Activated T-cell treated with anti-CD3 and anti-CD28 coated beads, Interleukin-2, amount 50 U/mL, for 48 hours (primary cell): ENCODE measurements at regions not wholly inside any gene's neighbourhood (a gene's known extent, or its start where the extent isn't known, plus 50 kb on each side); places are given as distances from the start of the nearest gene placed in this dataset.

ENCODE experiments used
- DNase-seq, 2 experiments: peaks; one replicate each; pipeline ENCODE4 v3.0.0-alpha.2; 2020

DNA sequence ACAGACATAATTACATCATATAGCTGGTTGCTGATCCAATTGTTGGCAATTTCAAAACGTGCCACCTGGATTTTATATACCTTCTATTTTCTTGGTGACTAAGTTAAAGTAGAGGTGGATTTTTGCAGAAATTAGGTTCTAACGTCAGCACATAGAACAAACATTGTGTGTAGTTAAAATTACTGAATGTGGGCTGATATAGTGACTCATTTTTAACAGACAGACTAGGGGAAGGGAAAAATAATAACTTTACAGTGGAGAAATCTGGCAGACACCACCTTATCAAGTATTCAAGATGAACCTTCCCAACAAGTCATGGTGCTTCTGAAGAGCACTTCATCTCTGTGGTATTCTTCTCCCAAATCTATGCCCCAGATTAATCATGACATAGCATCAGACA lies 134.5 kb downstream of the UCHL1 start:
- DNase-seq, result no peak

GRCh38 chr4:41394481-41394894 lies 137.8 kb downstream of the UCHL1 start:
- DNase-seq, result no peak

GRCh38 chr4:41396214-41396613 lies 139.5 kb downstream of the UCHL1 start:
- DNase-seq, result no peak

DNA sequence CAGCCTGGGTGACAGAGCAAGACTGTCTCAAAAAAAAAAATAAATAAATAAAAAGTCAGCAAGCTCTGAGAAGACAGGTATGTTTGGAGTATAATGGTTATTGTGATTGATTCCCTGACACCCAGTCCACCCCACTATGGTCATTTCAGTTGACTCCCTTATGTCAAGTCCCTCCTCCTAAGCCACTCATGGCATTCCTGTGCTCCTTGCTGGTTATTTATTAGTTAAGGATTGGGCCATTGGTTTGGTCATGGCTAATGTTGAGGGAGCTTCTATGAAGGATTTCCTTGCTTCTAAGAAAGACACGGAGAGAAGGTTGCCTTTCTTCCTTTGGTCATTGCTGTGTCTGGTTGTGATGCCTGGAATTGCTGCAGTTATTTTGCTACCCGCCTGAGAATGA lies 140.1 kb downstream of the UCHL1 start:
- no peak for DNase-seq

DNA sequence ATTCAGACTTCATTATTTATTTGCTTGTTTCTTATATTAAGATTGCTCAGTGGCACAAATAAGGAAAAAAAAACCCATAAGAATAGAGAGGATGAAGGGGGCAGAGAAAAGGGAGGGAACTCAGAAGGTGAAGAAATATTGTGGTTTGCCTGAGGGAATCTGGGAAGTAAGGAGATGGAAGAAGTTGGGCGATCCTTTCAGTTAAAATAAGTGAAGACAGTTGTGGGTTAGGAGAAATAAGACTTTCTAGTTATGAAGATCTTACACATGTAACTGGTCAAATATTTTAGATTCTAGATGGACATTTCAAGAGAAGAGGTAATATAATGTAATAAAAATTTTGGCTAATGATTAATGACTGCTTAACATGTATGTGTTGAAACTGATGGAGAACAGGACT lies 138.7 kb upstream of the LIMCH1 start:
- no peak for DNase-seq

GRCh38 chr4:41400296-41400695 lies 137.7 kb upstream of the LIMCH1 start:
- no peak for DNase-seq

- DNase-seq, result no peak
Measured at GRCh38 chr4:41405464-41406112, 132.4 kb upstream of the LIMCH1 start.

DNA sequence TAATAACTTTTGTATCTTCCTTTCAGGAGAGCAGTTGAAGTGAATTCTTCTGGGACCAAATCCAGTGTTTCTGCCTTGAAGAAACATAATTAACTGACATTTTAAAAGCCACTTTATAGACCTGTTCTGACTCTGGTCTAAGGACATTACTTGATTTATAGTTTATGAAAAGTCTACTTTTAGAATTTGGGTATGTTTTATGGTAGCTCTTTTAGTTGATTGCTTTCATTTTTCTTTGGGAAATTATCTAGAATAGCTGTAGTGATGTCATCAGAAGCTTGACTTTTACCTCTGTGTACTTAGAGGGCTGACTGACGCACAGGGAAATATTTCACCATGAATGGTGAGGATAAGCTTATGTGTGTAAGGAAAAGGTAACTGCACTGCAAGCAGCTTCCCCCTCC lies 131.8 kb upstream of the LIMCH1 start:
- no peak for DNase-seq

DNA sequence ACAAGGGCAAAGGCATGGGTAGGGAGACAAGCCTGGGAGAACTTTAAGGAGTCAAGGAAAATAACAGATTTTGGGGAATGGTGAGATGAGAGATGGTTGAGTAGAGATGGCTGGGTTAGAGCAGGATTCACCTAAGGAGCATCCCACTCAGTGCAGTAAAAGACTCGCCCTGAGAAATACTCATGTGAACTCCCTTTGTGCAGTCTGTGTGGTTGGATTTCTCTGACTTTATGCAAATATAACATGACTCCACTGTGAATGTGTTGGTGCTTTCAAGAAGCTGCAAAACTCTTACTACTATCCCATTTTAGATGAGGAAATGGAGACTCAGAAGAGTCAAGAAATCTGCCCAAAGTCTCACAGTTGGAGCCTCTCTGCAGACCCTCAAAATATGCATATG lies 129.8 kb upstream of the LIMCH1 start:
- DNase-seq, result no peak

- DNase-seq, result no peak
Measured at GRCh38 chr4:41408859-41409593, 128.9 kb upstream of the LIMCH1 start.

DNA sequence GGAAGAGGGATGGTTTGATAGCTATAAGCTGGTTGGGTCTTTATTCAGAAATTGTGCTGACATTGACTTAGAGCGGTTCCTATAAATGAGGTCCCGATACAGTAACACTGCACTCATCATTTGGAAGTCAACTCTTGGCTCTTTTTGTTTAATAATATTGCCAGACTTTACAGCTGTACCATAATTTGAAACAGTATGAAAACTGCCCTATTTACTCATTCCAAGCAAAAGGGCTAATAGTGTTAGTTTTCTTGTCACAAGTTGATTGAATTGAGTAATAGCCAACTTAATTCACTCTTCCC lies 128.4 kb upstream of the LIMCH1 start:
- DNase-seq, result no peak

DNA sequence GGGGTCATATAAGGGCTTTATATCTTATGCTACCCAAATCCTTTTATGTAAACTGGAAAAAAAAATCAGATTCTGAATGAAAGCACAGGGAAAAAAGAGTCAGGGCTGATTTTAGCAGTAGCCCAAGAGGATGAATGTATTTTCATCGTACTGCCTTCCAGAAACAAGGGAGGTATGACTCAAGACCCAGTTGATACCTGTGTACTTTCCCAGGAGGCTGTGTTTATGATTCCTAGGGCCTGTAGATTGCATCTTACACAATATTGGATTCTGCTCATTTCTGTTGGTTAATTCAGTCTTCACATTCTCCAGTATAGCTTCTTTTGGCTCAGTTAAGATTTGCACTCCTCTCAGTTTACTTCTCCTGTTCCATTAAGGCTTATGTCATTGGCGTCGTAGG lies 127.9 kb upstream of the LIMCH1 start:
- no peak for DNase-seq

- no peak for DNase-seq
Measured at GRCh38 chr4:41413670-41414411, 124.1 kb upstream of the LIMCH1 start.

GRCh38 chr4:41414412-41414779 lies 123.6 kb upstream of the LIMCH1 start:
- no peak for DNase-seq

- DNase-seq, result no peak
Measured at GRCh38 chr4:41418444-41418843, 119.5 kb upstream of the LIMCH1 start.

- no peak for DNase-seq
Measured at GRCh38 chr4:41420541-41420940, 117.4 kb upstream of the LIMCH1 start.

- no peak for DNase-seq
Measured at GRCh38 chr4:41423117-41423516, 114.8 kb upstream of the LIMCH1 start.

DNA sequence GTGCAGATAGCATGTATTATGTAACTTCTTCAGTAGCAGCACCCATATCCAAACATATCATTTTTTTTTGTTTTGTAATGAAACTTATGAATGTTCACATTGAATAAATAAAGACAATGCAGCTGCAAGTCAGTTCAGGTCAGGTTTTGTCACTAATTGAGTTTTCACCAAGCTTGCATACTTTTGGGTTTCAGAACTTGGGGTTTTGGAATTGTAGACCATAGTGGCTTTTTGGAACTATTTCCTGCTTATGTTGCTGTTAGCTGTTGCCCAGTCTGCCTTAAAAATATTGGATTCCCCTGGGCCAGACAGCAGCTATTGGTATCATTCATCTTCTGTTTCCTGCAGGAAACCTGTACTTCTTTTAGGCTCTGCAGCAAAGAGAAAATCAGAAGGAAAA lies 113.4 kb upstream of the LIMCH1 start:
- no peak for DNase-seq

DNA sequence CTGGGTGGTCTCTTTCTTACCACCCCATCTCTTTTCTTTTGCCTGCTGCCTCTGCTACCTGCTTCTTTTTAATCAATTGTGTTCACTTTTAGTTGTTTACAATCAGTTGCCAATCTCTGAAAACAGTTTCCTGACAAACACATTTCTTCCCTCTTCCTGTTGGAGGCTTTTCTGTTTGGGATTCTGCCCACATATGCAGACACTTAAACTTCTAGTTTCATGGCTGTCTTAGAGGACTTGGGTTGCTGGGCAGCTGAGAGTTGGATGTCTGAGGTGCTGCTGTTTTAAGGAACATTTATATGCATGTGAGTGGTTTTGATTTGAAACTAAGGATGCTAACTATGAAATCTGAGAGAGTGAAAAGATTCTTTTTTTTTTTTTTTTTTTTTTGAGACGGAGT lies 112.3 kb upstream of the LIMCH1 start:
- DNase-seq, result no peak

DNA sequence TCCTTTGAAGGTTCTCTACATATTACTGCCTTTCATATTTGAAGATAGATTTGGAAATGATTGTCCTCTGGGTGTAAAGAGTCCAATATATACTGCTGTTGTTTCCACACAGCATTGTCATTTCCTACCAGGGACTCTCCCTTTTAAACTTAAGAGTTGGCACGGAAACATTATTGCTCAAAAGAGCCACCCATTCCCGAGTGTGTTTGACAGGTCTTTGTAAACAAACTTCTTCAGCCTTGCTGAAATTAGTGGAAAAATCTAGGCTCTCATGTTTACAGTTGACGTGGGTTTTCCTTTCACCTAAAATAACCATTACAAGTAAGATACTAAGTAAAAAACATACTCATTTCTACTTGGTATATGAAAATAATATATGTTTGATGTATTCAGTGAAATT lies 111.4 kb upstream of the LIMCH1 start:
- no peak for DNase-seq

GRCh38 chr4:41427306-41427882 lies 110.6 kb upstream of the LIMCH1 start:
- no peak for DNase-seq

- no peak for DNase-seq
Measured at GRCh38 chr4:41427931-41428600, 109.9 kb upstream of the LIMCH1 start.

DNA sequence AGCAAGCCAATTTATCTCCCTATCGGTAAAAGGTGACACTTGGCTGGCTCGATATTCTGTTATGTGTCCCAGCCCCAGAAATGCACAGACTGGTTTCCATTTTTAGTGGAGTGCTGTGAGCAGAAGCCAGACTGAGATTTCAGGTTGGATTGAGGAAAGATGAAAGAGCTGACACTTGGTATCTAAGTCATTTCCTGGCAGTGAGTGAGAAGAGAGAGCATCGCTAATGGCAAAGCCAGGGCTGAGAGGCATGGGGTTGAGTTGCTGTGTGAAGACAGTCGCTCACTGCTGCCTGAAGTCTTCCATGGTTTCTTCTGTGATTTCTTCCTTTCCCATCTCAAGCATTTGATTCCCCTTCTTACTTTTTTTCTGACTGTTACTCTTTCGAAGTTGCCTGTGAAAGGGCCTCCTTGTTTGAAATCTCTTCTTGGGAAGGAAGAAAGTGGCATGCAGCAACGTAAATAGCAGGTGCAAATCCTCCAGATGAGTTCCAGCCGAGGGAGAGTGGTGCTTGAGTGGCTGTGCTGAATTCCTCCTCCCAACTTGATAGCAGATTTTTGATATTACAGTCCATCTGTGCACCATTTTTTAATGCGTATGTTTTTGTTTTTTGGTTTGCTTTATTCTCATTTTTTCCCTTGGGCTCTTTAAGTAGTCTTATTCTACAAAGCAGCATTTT lies 109.2 kb upstream of the LIMCH1 start:
- DNase-seq, result no peak
